ENCODE measurements at regions not wholly inside any gene's neighbourhood (a gene's known extent, or its start where the extent isn't known, plus 50 kb on each side); places are given as distances from the start of the nearest gene placed in this dataset.

DNA sequence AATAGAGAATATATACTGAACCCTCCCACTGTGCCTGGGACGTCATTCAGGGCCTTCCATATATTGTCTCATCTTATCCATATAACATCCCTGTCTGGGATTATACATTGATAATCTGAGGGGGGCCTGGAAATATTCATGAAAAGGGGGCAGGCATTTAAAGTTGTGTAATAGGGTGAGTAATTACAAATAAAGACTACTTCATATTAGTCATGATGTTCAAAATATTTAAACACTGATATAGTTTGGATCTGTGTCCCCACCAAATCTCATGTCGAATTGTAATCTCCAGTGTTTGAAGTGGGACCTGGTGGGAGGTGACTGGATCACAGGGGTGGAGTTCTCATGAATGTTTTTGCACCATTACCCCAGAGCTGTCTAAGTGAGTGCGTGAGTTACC lies 97.8 kb downstream of the AQP9 start:
- ATAC-seq (no peak), DNase-seq (ENCODE audit: low spot score) (no peak)
- H3K36me3 Mint-ChIP-seq = no peaks in the 10 kb centered on the region
- H3K9me3 Mint-ChIP-seq = no peaks in the 10 kb centered on the region
- H3K4me1 Mint-ChIP-seq (ENCODE audit: low read depth in 2 of 2) = no peaks in the 10 kb centered on the region
- H3K4me3 Mint-ChIP-seq = no peak overlapping the region
- H3K27me3 Mint-ChIP-seq = peaks cover 4 to 6% of the 10 kb centered on the region in 2 donors
- no peak overlapping the region for H3K27ac Mint-ChIP-seq

DNA sequence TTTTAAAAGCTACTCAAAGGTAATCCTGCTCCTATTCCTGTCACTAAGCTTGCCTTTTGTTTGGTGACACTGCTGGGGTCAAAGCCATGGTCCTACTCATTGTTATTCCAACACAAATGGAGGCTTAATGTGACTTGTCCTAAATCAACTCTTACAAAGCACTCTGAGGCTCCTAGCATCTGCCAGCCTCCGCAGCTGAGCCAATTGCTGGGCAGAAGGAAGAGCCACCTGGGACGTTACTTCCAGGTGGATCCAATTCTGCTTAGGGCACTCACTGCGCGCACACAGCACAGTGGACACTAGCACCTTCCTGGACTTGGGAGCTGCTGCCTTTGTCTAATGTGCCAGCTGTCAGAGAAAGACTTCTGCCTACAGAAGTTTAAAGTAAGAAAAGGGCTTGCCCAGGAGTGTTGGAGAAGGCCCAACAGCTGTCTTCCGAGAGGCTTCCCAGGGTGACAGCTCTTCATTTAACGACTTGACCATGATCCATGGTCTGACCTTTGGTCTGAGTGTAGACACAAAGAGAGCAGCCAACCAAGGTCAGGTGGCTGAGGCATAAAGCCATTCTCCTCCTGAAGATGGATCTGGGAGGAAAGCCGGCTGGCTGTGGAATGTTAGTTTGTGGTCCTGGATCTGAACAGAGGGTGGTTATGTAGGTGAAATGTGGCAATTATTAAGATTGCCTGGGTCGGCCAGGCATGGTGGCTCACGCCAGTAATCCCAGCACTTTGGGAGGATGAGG lies 102.2 kb downstream of the AQP9 start:
- no peak for DNase-seq (ENCODE audit: low spot score)
- ATAC-seq = no peak
- no peak overlapping the region for H3K27ac Mint-ChIP-seq
- no peaks in the 10 kb centered on the region for H3K9me3 Mint-ChIP-seq
- H3K36me3 Mint-ChIP-seq = no peaks in the 10 kb centered on the region
- H3K27me3 Mint-ChIP-seq = peaks cover 0 to 9% of the 10 kb centered on the region in 2 donors
- H3K4me3 Mint-ChIP-seq = no peak overlapping the region
- no peaks in the 10 kb centered on the region for H3K4me1 Mint-ChIP-seq (ENCODE audit: low read depth in 2 of 2)

DNA sequence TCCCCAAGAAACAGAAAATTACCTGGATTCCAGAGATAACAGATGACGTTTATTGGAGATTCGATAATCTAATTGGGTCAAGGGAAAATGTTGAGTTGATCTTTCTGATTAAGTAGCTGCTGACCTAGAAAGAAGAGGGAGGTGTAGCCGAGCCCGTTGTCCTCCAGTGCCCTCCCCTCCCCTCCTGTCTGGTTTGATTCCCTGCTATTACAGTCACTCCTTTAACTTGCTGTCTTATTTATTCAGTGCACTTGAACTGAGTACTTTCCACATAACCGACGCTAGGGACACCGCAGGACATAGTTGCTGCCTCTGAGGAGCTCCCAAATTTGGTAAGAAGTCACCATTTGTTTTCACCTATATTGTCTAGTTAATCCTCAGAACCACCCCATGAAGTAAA lies 103.7 kb downstream of the AQP9 start:
- H3K4me1 Mint-ChIP-seq (ENCODE audit: low read depth in 2 of 2) = peaks cover 0 to 2% of the 10 kb centered on the region in 2 donors
- DNase-seq (ENCODE audit: low spot score) (no peak), ATAC-seq (no peak)
- H3K9me3 Mint-ChIP-seq = no peaks in the 10 kb centered on the region
- H3K4me3 Mint-ChIP-seq = no peak overlapping the region
- no peak overlapping the region for H3K27ac Mint-ChIP-seq
- peaks cover 0 to 9% of the 10 kb centered on the region in 2 donors for H3K27me3 Mint-ChIP-seq
- H3K36me3 Mint-ChIP-seq = no peaks in the 10 kb centered on the region

- Mint-ChIP-seq H3K36me3 (no peaks in the 10 kb centered on the region), H3K27me3 (peaks cover 0 to 9% of the 10 kb centered on the region in 2 donors), H3K9me3 (no peaks in the 10 kb centered on the region), H3K4me1 (ENCODE audit: low read depth in 2 of 2) (peaks cover 3 to 13% of the 10 kb centered on the region in 2 donors), H3K27ac (no peak overlapping the region), H3K4me3 (no peak overlapping the region)
- ATAC-seq (no peak), DNase-seq (ENCODE audit: low spot score) (no peak)
Observed at GRCh38 chr15:58243070-58243469, 104.9 kb downstream of the AQP9 start.

GRCh38 chr15:58244536-58244935 lies 106.4 kb downstream of the AQP9 start:
- no peak for ATAC-seq
- Mint-ChIP-seq H3K9me3 (no peaks in the 10 kb centered on the region), H3K36me3 (no peaks in the 10 kb centered on the region), H3K27me3 (peaks cover 0 to 9% of the 10 kb centered on the region in 2 donors), H3K27ac (no peak overlapping the region), H3K4me1 (ENCODE audit: low read depth in 2 of 2) (peaks cover 12 to 19% of the 10 kb centered on the region in 2 donors), H3K4me3 (no peak overlapping the region)
- DNase-seq (ENCODE audit: low spot score) = no peak

DNA sequence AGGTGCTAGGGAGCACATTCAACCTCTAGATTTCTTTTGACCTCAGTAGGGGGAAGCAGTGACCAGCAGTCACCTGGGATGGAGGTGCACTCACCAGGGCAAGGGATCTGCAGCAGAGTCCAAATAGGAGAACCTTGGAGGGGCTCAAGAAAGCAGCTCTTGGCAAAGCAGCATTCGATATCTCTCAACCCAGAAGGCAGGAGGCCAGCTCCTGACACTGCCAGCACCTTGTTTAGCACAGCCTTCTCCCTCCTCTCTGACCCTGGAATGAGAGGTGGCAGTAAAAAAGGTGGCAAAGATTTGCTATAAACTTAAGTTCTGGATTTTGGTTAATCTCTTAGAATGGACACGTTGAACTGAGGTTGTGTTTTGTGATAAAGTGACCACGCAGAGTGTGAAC lies 107.9 kb downstream of the AQP9 start:
- ATAC-seq (no peak), DNase-seq (ENCODE audit: low spot score) (no peak)
- H3K27ac Mint-ChIP-seq = no peak overlapping the region
- H3K4me3 Mint-ChIP-seq = no peak overlapping the region
- peaks cover 18 to 29% of the 10 kb centered on the region in 2 donors for H3K4me1 Mint-ChIP-seq (ENCODE audit: low read depth in 2 of 2)
- no peaks in the 10 kb centered on the region for H3K36me3 Mint-ChIP-seq
- H3K27me3 Mint-ChIP-seq = peaks cover 0 to 9% of the 10 kb centered on the region in 2 donors
- H3K9me3 Mint-ChIP-seq = no peaks in the 10 kb centered on the region

- ATAC-seq (peak; percentile 74 to 83), DNase-seq (ENCODE audit: low spot score) (peak; percentile 79)
- H3K27ac Mint-ChIP-seq = peak overlapping the region in 1 of 2 donors; percentile 29
- H3K9me3 Mint-ChIP-seq = no peaks in the 10 kb centered on the region
- H3K36me3 Mint-ChIP-seq = no peaks in the 10 kb centered on the region
- peaks cover 18 to 29% of the 10 kb centered on the region in 2 donors for H3K4me1 Mint-ChIP-seq (ENCODE audit: low read depth in 2 of 2)
- H3K4me3 Mint-ChIP-seq = peak overlapping the region; percentile 14
- H3K27me3 Mint-ChIP-seq = peaks cover 0 to 12% of the 10 kb centered on the region in 2 donors
Observed at GRCh38 chr15:58247855-58248842, 110.0 kb downstream of the AQP9 start.

DNA sequence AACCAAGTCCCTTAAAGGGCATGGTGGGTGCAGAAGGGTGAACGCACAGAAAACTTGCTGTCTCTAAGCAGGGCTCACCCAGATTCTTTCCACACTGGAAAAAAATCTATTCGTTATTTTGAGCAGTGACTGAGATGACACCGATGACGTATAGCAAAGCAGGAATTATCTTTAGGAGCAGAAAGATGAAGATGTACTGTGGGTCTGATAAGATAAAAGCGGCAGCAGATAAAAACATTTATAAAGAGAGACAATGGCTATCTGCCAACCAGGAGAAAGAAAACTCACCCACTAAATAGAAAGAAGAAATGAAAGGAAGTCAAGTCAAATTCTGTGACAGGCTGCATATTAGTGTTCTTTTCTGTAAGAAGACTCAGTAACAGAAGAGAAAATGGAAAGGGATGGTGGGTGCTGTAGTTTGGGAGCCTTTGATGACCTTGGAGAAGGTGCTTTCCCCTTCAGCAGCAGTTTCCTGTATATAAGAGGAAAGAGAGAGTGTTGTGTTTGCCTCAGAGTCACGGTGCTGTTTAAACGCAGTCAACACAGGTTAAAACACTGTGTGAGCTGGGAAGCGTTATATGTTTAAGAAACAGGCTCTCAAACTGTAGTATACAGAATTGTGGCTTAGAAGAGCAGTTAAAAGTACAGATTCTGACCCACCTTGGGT lies 111.6 kb downstream of the AQP9 start:
- no peaks in the 10 kb centered on the region for H3K9me3 Mint-ChIP-seq
- no peak for DNase-seq (ENCODE audit: low spot score)
- H3K4me1 Mint-ChIP-seq (ENCODE audit: low read depth in 2 of 2) = peaks cover 18 to 29% of the 10 kb centered on the region in 2 donors
- H3K36me3 Mint-ChIP-seq = peaks cover under 1% of the 10 kb centered on the region
- H3K27me3 Mint-ChIP-seq = peaks cover 1 to 9% of the 10 kb centered on the region in 2 donors
- peak overlapping the region in 1 of 2 donors; percentile 1 for H3K27ac Mint-ChIP-seq
- H3K4me3 Mint-ChIP-seq = peak overlapping the region; percentile 3
- no peak for ATAC-seq

- peaks cover 18 to 19% of the 10 kb centered on the region in 2 donors for H3K4me1 Mint-ChIP-seq (ENCODE audit: low read depth in 2 of 2)
- peaks cover 20 to 21% of the 10 kb centered on the region in 2 donors for H3K27me3 Mint-ChIP-seq
- no peak for ATAC-seq
- no peak overlapping the region for H3K4me3 Mint-ChIP-seq
- no peak for DNase-seq (ENCODE audit: low spot score)
- no peaks in the 10 kb centered on the region for H3K9me3 Mint-ChIP-seq
- no peak overlapping the region for H3K27ac Mint-ChIP-seq
- H3K36me3 Mint-ChIP-seq = peaks cover 4% of the 10 kb centered on the region
Observed at GRCh38 chr15:58252586-58253323, 114.6 kb downstream of the AQP9 start.

- no peak for ATAC-seq
- Mint-ChIP-seq H3K36me3 (peaks cover 4% of the 10 kb centered on the region), H3K27ac (no peak overlapping the region), H3K9me3 (no peaks in the 10 kb centered on the region), H3K4me3 (no peak overlapping the region), H3K4me1 (ENCODE audit: low read depth in 2 of 2) (no peaks in the 10 kb centered on the region), H3K27me3 (peaks cover 14 to 21% of the 10 kb centered on the region in 2 donors)
- DNase-seq (ENCODE audit: low spot score) = no peak
Observed at GRCh38 chr15:58257776-58258325, 119.7 kb downstream of the AQP9 start.

GRCh38 chr15:58258501-58259292 lies 120.5 kb downstream of the AQP9 start:
- DNase-seq (ENCODE audit: low spot score) (no peak), ATAC-seq (no peak)
- H3K4me3 Mint-ChIP-seq = no peak overlapping the region
- no peak overlapping the region for H3K27ac Mint-ChIP-seq
- no peaks in the 10 kb centered on the region for H3K9me3 Mint-ChIP-seq
- peaks cover 4% of the 10 kb centered on the region for H3K36me3 Mint-ChIP-seq
- H3K4me1 Mint-ChIP-seq (ENCODE audit: low read depth in 2 of 2) = no peaks in the 10 kb centered on the region
- peaks cover 11 to 21% of the 10 kb centered on the region in 2 donors for H3K27me3 Mint-ChIP-seq

DNA sequence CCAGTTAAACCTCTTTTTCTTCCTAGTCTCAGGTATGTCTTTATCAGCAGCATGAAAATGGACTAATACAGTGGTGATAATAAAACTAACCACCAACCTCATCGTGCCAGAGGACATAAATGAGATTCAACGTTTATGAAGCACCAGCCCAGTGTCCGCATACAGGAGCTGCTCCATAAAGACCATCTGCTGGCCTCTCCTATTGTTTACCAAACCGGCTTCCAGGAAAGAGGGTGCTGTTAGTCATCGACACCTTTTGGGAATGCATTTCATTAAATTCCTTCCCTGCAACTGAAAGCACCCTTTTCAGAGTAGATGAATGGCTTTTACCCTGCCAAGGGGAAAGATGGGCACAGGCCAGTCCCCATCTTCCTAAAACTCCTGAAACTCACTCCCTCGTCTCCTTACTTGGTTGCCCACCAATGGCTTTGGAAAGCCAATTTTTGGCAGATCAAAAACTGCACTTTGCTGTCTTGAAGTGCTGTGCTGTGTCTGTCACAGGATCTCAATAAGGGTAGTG lies 122.1 kb downstream of the AQP9 start:
- H3K9me3 Mint-ChIP-seq = no peaks in the 10 kb centered on the region
- no peak for DNase-seq (ENCODE audit: low spot score)
- H3K27me3 Mint-ChIP-seq = peaks cover 10 to 20% of the 10 kb centered on the region in 2 donors
- no peak overlapping the region for H3K27ac Mint-ChIP-seq
- no peak overlapping the region for H3K4me3 Mint-ChIP-seq
- no peak for ATAC-seq
- H3K4me1 Mint-ChIP-seq (ENCODE audit: low read depth in 2 of 2) = no peaks in the 10 kb centered on the region
- H3K36me3 Mint-ChIP-seq = no peaks in the 10 kb centered on the region
